Endothelial cell (in vitro differentiated cells): ENCODE measurements at regions not wholly inside any gene's neighbourhood (a gene's known extent, or its start where the extent isn't known, plus 50 kb on each side); places are given as distances from the start of the nearest gene placed in this dataset.

Experiments used
- DNase-seq: peaks from one replicate; pipeline ENCODE4 v3.0.0; 2021; ENCODE audit warnings: low spot score
- H3K27ac Mint-ChIP-seq: one replicate; pipeline ENCODE4 v1.8.0; 2021; ENCODE audit warnings: mixed read lengths, inconsistent platforms; ENCODE audit not compliant: unreplicated experiment
- H3K27me3 Mint-ChIP-seq: one replicate; pipeline ENCODE4 v1.8.0; 2021; ENCODE audit warnings: mild to moderate bottlenecking, moderate library complexity, mixed read lengths, inconsistent platforms; ENCODE audit not compliant: unreplicated experiment
- H3K36me3 Mint-ChIP-seq: one replicate; pipeline ENCODE4 v1.8.0; 2021; ENCODE audit warnings: mild to moderate bottlenecking, low read depth, mixed read lengths, inconsistent platforms; ENCODE audit not compliant: unreplicated experiment
- H3K4me1 Mint-ChIP-seq: one replicate; pipeline ENCODE4 v1.8.0; 2021; ENCODE audit warnings: mild to moderate bottlenecking, mixed read lengths, inconsistent platforms; ENCODE audit not compliant: unreplicated experiment
- H3K4me3 Mint-ChIP-seq: one replicate; pipeline ENCODE4 v1.8.0; 2021; ENCODE audit warnings: mild to moderate bottlenecking, mixed read lengths, inconsistent platforms; ENCODE audit not compliant: unreplicated experiment
- H3K9me3 Mint-ChIP-seq: one replicate; pipeline ENCODE4 v1.8.0; 2021; ENCODE audit warnings: mixed read lengths, inconsistent platforms; ENCODE audit not compliant: unreplicated experiment
- CTCF ChIP-seq: fragments of 200-600 bp; sonication (generic); IDR thresholded peaks from one replicate; pipeline ENCODE4 v1.5.0; 2021; ENCODE audit warnings: antibody characterized with exemption; ENCODE audit not compliant: unreplicated experiment

GRCh38 chr21:28156590-28156989 lies 836.1 kb downstream of the LTN1 start:
- no peaks in the 10 kb centered on the region for H3K9me3 Mint-ChIP-seq
- TF ChIP-seq CTCF = no peak
- no peak overlapping the region for H3K27ac Mint-ChIP-seq
- H3K4me1 Mint-ChIP-seq = peaks cover 9% of the 10 kb centered on the region
- no peaks in the 10 kb centered on the region for H3K36me3 Mint-ChIP-seq
- no peak overlapping the region for H3K4me3 Mint-ChIP-seq
- H3K27me3 Mint-ChIP-seq = peaks cover 2% of the 10 kb centered on the region
- no peak for DNase-seq

- H3K36me3 Mint-ChIP-seq = no peaks in the 10 kb centered on the region
- H3K27ac Mint-ChIP-seq = no peak overlapping the region
- no peaks in the 10 kb centered on the region for H3K27me3 Mint-ChIP-seq
These were observed 838.6 kb downstream of the LTN1 start for GRCh38 chr21:28154121-28154520.

GRCh38 chr21:28152732-28153131 lies 839.9 kb downstream of the LTN1 start:
- H3K36me3 Mint-ChIP-seq = no peaks in the 10 kb centered on the region
- TF ChIP-seq CTCF = no peak
- no peaks in the 10 kb centered on the region for H3K4me1 Mint-ChIP-seq
- H3K9me3 Mint-ChIP-seq = no peaks in the 10 kb centered on the region
- DNase-seq = no peak
- H3K4me3 Mint-ChIP-seq = no peak overlapping the region
- H3K27ac Mint-ChIP-seq = no peak overlapping the region
- no peaks in the 10 kb centered on the region for H3K27me3 Mint-ChIP-seq

More at GRCh38 chr21:28154121-28154520, 838.6 kb downstream of the LTN1 start:
- no peaks in the 10 kb centered on the region for H3K9me3 Mint-ChIP-seq
- DNase-seq = no peak
- no peak overlapping the region for H3K4me3 Mint-ChIP-seq
- no peak for TF ChIP-seq CTCF
- H3K4me1 Mint-ChIP-seq = no peaks in the 10 kb centered on the region

- DNase-seq = no peak
- Mint-ChIP-seq H3K9me3 (no peaks in the 10 kb centered on the region), H3K36me3 (no peaks in the 10 kb centered on the region), H3K27me3 (no peaks in the 10 kb centered on the region), H3K4me1 (no peaks in the 10 kb centered on the region), H3K27ac (no peak overlapping the region), H3K4me3 (no peak overlapping the region)
- no peak for TF ChIP-seq CTCF
These were observed 840.9 kb downstream of the LTN1 start for GRCh38 chr21:28151758-28152157.

- Mint-ChIP-seq H3K4me3 (no peak overlapping the region), H3K27ac (no peak overlapping the region), H3K4me1 (no peaks in the 10 kb centered on the region), H3K9me3 (no peaks in the 10 kb centered on the region), H3K27me3 (no peaks in the 10 kb centered on the region), H3K36me3 (no peaks in the 10 kb centered on the region)
- no peak for TF ChIP-seq CTCF
- DNase-seq = no peak
These were observed 841.9 kb downstream of the LTN1 start for GRCh38 chr21:28150778-28151177.
